Astrocyte of the cerebellum (primary cell): ENCODE measurements at regions not wholly inside any gene's neighbourhood (a gene's known extent, or its start where the extent isn't known, plus 50 kb on each side); places are given as distances from the start of the nearest gene placed in this dataset.

Source experiments
- DNase-seq: peaks from one replicate; pipeline ENCODE4 v3.0.0-alpha.2; 2011; ENCODE audit warnings: low read depth
- H3K4me3 ChIP-seq: 2 replicates; pipeline ENCODE4 v1.5.1; 2011; ENCODE audit warnings: mild to moderate bottlenecking, low read depth, low read length, moderate library complexity
- in situ Hi-C: cut with HindIII; loops from 2 replicates; pipeline ENCODE4 v1.10.0; 2017; ENCODE audit warnings: low sequenced_read_pairs
- TF ChIP-seq, protein P1 (sequence below): IDR thresholded peaks from 2 replicates; pipeline ENCODE4 v1.5.1; 2012; ENCODE audit warnings: low read length, low read depth, moderate library complexity, mild to moderate bottlenecking; ENCODE audit errors: missing control alignments

DNA sequence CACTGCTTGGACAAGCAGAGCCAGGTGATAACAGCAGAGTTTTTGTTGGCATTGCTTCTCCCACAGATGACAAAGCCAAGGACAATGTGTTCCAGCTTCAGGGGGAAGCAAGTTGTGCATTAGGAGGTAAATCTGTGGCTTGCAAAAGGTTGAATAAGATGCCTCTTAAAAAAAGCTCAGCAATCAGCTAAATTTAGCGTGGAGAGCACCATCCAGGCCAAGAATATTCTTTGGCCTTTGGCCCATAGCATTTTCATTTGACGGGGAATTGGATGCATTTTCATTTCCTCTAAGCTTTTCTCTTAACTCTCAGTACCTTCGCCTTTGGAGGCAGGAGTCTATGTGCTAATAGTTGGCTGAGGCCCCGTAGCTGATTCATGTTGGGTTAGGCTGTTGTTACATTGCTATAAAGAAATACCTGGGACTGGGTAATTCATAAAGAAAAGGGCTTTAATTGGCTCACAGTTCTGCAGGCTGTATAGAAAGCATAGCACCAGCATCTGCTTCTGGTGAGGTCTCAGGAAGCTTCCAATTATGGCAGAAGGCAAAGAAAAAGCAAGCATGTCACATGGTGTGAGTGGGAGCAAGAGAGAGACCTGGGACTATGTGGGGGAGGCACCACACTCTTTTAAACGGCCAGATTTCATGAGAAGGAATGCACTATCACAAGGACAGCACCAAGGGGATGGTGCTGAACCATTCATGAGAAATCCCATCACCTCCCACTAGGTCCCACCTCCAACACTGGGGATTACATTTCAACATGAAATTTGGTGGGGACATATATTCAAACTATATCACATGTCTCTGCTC, 350.1 kb upstream of the C11orf87 start:
- in situ Hi-C loops, result no loop called here
- no peak overlapping the region for H3K4me3 ChIP-seq
- peak; percentile 94 for DNase-seq
- TF ChIP-seq, protein P1, sequence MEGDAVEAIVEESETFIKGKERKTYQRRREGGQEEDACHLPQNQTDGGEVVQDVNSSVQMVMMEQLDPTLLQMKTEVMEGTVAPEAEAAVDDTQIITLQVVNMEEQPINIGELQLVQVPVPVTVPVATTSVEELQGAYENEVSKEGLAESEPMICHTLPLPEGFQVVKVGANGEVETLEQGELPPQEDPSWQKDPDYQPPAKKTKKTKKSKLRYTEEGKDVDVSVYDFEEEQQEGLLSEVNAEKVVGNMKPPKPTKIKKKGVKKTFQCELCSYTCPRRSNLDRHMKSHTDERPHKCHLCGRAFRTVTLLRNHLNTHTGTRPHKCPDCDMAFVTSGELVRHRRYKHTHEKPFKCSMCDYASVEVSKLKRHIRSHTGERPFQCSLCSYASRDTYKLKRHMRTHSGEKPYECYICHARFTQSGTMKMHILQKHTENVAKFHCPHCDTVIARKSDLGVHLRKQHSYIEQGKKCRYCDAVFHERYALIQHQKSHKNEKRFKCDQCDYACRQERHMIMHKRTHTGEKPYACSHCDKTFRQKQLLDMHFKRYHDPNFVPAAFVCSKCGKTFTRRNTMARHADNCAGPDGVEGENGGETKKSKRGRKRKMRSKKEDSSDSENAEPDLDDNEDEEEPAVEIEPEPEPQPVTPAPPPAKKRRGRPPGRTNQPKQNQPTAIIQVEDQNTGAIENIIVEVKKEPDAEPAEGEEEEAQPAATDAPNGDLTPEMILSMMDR, result no peak

DNA sequence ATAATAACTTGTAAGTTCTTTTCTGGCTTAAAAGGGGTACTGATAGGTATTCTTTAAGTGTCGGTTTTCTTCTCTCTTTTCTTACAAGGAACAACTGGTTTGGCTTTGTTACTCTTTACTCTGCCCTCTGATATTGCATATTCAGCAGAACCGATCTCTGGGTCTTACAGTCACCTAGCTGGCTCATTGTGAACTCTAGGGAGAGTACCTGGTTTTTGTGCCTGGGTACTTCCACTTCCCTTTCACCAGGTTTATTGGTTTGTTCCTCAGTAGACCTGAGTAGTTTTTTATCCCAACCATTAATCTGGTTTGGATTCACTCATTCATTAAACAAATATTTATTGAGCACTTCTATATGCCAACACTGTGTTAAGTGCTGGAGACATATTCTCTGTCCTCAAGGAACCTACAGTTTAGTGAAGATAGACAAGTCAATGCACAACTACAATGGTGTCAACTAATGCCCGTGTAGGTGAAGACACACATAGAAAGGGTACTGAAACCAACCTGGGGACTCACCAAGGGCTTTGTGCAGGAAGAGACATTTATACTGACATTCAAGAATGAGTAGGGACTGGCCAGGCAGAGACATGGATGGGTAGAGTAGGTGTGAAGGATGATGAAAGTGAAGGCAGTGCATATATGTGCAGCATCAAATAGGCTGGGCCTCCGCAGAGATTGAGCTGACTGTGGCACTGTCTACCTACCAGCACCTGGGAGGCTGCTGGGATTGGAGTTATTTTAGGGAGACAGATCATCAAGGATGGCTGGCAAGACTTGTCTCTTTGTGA, 348.8 kb upstream of the C11orf87 start:
- in situ Hi-C loops, result no loop called here
- no peak overlapping the region for H3K4me3 ChIP-seq
- DNase-seq, result no peak
- TF ChIP-seq, protein P1, result no peak

- in situ Hi-C loops, result no loop called here
- no peak for DNase-seq
- TF ChIP-seq, protein P1, result no peak
- no peak overlapping the region for H3K4me3 ChIP-seq
Observed at GRCh38 chr11:109075976-109076375, 346.0 kb upstream of the C11orf87 start.

- no peak for DNase-seq
- H3K4me3 ChIP-seq, result no peak overlapping the region
- in situ Hi-C loops, result no loop called here
- TF ChIP-seq, protein P1, result no peak
Observed at GRCh38 chr11:109076870-109077269, 345.1 kb upstream of the C11orf87 start.

- no peak overlapping the region for H3K4me3 ChIP-seq
- TF ChIP-seq, protein P1, result no peak
- DNase-seq, result no peak
- in situ Hi-C loops, result no loop called here
Observed at GRCh38 chr11:109077291-109077920, 344.6 kb upstream of the C11orf87 start.

DNA sequence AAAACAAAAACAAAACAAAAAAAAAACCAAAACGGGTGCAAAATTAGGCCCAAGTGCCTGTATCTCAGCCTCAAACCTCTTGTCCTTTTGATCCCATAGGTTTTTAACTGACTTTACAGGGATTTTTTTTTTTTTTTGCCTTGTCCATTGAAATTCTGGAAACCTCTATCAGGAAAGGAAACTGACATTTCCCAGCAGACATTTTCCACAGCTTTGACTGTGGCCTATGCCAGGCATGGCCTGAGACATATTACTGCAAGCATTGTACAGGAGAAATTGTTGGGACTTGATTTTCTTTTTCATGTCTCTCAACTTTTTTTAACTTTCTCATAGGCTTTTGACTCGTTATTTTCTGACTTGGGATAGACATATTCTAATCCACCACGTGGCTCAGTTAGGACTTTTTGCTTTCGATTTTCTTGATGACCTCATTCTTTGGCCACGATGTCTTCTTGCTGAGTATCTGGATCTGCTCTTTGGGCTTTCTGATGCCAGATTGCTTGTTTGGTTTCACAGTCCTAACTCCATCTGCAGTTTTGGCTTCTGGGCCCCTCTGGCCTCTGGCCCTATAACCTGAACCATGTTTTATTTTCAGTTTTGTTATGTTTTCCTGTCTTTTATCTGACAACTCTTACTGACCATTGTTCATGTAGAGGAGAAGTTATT, 336.1 kb upstream of the C11orf87 start:
- in situ Hi-C loops, result no loop called here
- TF ChIP-seq, protein P1, result no peak
- H3K4me3 ChIP-seq, result no peak overlapping the region

More for the DNA sequence above, 336.1 kb upstream of the C11orf87 start:
- DNase-seq, result peak; percentile 42
